ENCODE measurements at regions not wholly inside any gene's neighbourhood (a gene's known extent, or its start where the extent isn't known, plus 50 kb on each side); places are given as distances from the start of the nearest gene placed in this dataset.

DNA sequence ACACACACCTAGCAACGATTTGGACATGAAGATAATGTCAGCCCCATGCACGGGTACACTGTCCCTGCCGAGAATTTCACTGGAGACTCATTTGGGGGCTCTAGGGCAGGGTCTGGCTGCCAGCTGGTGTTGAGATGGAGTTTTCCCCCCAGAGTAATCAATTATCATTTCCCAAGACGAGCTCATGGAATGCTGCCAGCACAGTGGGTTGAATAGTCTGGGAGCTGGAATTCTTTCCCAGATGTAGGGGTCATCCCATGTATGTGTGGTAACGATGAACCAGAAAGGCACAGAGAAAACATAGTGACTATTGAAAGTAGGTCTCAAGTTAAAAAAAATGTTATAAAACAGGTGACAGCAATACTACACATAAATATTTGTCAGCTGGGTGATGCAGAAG is 579.9 kb downstream of the MAFB start:
- H2AFZ ChIP-seq (ENCODE audit: low read depth, low read length) = no peak overlapping the region
- no peaks in the 10 kb centered on the region for H3K9me3 ChIP-seq (ENCODE audit: insufficient read depth, low read length)
- no peaks in the 10 kb centered on the region for H4K20me1 ChIP-seq (ENCODE audit: insufficient read depth, low read length)
- TF ChIP-seq, protein P1, sequence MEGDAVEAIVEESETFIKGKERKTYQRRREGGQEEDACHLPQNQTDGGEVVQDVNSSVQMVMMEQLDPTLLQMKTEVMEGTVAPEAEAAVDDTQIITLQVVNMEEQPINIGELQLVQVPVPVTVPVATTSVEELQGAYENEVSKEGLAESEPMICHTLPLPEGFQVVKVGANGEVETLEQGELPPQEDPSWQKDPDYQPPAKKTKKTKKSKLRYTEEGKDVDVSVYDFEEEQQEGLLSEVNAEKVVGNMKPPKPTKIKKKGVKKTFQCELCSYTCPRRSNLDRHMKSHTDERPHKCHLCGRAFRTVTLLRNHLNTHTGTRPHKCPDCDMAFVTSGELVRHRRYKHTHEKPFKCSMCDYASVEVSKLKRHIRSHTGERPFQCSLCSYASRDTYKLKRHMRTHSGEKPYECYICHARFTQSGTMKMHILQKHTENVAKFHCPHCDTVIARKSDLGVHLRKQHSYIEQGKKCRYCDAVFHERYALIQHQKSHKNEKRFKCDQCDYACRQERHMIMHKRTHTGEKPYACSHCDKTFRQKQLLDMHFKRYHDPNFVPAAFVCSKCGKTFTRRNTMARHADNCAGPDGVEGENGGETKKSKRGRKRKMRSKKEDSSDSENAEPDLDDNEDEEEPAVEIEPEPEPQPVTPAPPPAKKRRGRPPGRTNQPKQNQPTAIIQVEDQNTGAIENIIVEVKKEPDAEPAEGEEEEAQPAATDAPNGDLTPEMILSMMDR (IDR thresholded peaks at IDR 0.05; ENCODE audit: low read depth, low read length) = no peak
- no peak for TF ChIP-seq EZH2phosphoT487 (IDR thresholded peaks at IDR 0.05; ENCODE audit: low read depth)
- H3K4me1 ChIP-seq (ENCODE audit: low read length) = no peaks in the 10 kb centered on the region
- no peak overlapping the region for H3K9ac ChIP-seq (ENCODE audit: low read length)
- H3K36me3 ChIP-seq (replicated peaks; ENCODE audit: low read depth, low read length) = no peaks in the 10 kb centered on the region
- H3K4me3 ChIP-seq (ENCODE audit: low read length) = no peak overlapping the region
- H3K27me3 ChIP-seq (ENCODE audit: low read depth, low read length) = no peaks in the 10 kb centered on the region
- no peaks in the 10 kb centered on the region for H3K79me2 ChIP-seq (ENCODE audit: low read length)
- H3K27ac ChIP-seq (ENCODE audit: low read length) = no peak overlapping the region
- H3K4me2 ChIP-seq (ENCODE audit: low read length) = no peak overlapping the region

DNA sequence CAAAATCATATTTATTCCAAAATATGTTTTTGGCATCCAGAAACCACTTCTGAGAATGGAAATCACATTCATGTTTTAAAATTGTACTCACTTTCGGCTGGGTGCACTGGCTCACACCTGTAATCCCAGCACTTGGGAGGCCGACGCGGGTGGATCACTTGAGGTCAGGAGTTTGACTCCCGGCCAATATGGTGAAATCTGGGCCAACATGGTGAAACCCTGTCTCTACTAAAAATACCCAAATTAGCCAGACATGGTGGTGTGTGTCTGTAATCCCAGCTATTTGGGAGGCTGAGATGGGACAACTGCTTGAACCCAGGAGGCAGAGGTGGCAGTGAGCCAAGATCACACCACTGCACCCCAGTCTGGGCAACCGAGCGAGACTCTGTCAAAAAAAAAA is 580.7 kb downstream of the MAFB start:
- TF ChIP-seq, protein P1 (IDR thresholded peaks at IDR 0.05; ENCODE audit: low read depth, low read length) = no peak
- TF ChIP-seq EZH2phosphoT487 (IDR thresholded peaks at IDR 0.05; ENCODE audit: low read depth) = no peak
- Histone ChIP-seq H3K27me3 (ENCODE audit: low read depth, low read length) (no peaks in the 10 kb centered on the region), H3K79me2 (ENCODE audit: low read length) (no peaks in the 10 kb centered on the region), H3K4me3 (ENCODE audit: low read length) (no peak overlapping the region), H2AFZ (ENCODE audit: low read depth, low read length) (no peak overlapping the region), H3K27ac (ENCODE audit: low read length) (no peak overlapping the region), H3K4me1 (ENCODE audit: low read length) (no peaks in the 10 kb centered on the region), H3K9ac (ENCODE audit: low read length) (no peak overlapping the region), H4K20me1 (ENCODE audit: insufficient read depth, low read length) (no peaks in the 10 kb centered on the region), H3K9me3 (ENCODE audit: insufficient read depth, low read length) (no peaks in the 10 kb centered on the region), H3K4me2 (ENCODE audit: low read length) (no peak overlapping the region), H3K36me3 (replicated peaks; ENCODE audit: low read depth, low read length) (no peaks in the 10 kb centered on the region)

DNA sequence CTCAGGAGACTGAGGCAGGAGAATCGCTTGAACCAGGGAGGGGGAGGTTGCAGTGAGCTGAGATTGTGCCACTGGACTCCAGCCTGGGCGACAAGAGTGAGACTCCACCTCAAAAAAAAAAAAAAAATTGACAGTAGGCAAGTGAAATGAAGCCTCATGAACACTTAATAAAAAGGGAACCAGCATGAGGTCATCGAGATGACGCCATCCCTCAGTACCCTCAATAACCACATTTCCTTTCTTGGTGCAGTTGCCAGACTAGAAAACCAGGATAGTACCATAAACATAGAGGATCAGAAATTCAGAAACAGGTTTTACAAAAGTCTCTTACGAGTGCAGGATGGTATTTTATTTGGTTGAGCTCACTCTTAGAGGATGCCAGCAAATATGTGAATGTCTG is 584.1 kb downstream of the MAFB start:
- Histone ChIP-seq H3K9ac (ENCODE audit: low read length) (no peak overlapping the region), H3K27ac (ENCODE audit: low read length) (no peak overlapping the region), H4K20me1 (ENCODE audit: insufficient read depth, low read length) (no peaks in the 10 kb centered on the region), H3K4me2 (ENCODE audit: low read length) (no peak overlapping the region), H3K9me3 (ENCODE audit: insufficient read depth, low read length) (no peaks in the 10 kb centered on the region), H3K79me2 (ENCODE audit: low read length) (no peaks in the 10 kb centered on the region), H2AFZ (ENCODE audit: low read depth, low read length) (no peak overlapping the region), H3K36me3 (replicated peaks; ENCODE audit: low read depth, low read length) (no peaks in the 10 kb centered on the region), H3K4me3 (ENCODE audit: low read length) (no peak overlapping the region), H3K4me1 (ENCODE audit: low read length) (no peaks in the 10 kb centered on the region), H3K27me3 (ENCODE audit: low read depth, low read length) (peaks cover 4% of the 10 kb centered on the region; the same call in 1 of the 2 replicates)
- TF ChIP-seq EZH2phosphoT487 (IDR thresholded peaks at IDR 0.05; ENCODE audit: low read depth) = no peak
- TF ChIP-seq, protein P1 (IDR thresholded peaks at IDR 0.05; ENCODE audit: low read depth, low read length) = no peak

DNA sequence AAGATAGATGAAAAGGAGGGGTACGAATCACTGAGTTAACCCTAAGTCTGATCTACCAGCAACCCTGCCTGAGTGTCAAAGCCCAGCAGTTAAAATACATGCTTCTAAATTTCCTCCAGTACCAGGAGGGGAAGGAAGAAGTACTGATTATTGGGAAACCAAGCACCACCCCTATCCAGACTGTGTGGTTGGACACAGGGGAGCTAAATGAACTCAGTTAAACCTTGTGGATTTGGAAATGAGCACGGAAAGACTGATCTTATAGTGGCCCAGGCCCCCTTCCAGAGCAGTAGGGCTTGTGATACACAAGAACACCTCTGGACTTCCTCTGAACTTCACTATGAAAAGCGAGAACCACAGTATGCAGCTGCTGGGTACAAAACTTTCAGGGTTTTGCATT is 585.6 kb downstream of the MAFB start:
- no peaks in the 10 kb centered on the region for H3K4me1 ChIP-seq (ENCODE audit: low read length)
- H4K20me1 ChIP-seq (ENCODE audit: insufficient read depth, low read length) = no peaks in the 10 kb centered on the region
- no peak overlapping the region for H2AFZ ChIP-seq (ENCODE audit: low read depth, low read length)
- no peaks in the 10 kb centered on the region for H3K79me2 ChIP-seq (ENCODE audit: low read length)
- H3K27ac ChIP-seq (ENCODE audit: low read length) = no peak overlapping the region
- peaks cover 4% of the 10 kb centered on the region; the same call in 1 of the 2 replicates for H3K27me3 ChIP-seq (ENCODE audit: low read depth, low read length)
- no peak overlapping the region for H3K9ac ChIP-seq (ENCODE audit: low read length)
- no peaks in the 10 kb centered on the region for H3K9me3 ChIP-seq (ENCODE audit: insufficient read depth, low read length)
- H3K4me3 ChIP-seq (ENCODE audit: low read length) = no peak overlapping the region
- no peak for TF ChIP-seq EZH2phosphoT487 (IDR thresholded peaks at IDR 0.05; ENCODE audit: low read depth)
- TF ChIP-seq, protein P1 (IDR thresholded peaks at IDR 0.05; ENCODE audit: low read depth, low read length) = no peak
- no peak overlapping the region for H3K4me2 ChIP-seq (ENCODE audit: low read length)
- H3K36me3 ChIP-seq (replicated peaks; ENCODE audit: low read depth, low read length) = no peaks in the 10 kb centered on the region
